RWPE2 (cell line): ENCODE measurements at regions not wholly inside any gene's neighbourhood (a gene's known extent, or its start where the extent isn't known, plus 50 kb on each side); places are given as distances from the start of the nearest gene placed in this dataset.
A peak's percentile ranks its signal among the peaks of the same experiment; 100 is the strongest.

Experiments used
- ATAC-seq: fragments of 200-7000 bp; cut with Tn5 transposase; 3 replicates; pipeline ENCODE4 v1.9.1; 2021; ENCODE audit warnings: low read depth
- DNase-seq: peaks from one replicate; pipeline ENCODE4 v3.0.0-alpha.2; 2020; ENCODE audit warnings: low spot score
- H3K27ac ChIP-seq: fragments of 450-650 bp; 2 replicates; pipeline ENCODE4 v1.5.1; 2017; ENCODE audit warnings: mild to moderate bottlenecking; ENCODE audit not compliant: poor library complexity, severe bottlenecking
- H3K27me3 ChIP-seq: fragments of 250-450 bp; sonication (Bioruptor Pico); 2 replicates; pipeline ENCODE4 v1.5.1; 2021; ENCODE audit warnings: mild to moderate bottlenecking, moderate library complexity; ENCODE audit not compliant: insufficient read depth, poor library complexity, severe bottlenecking
- H3K36me3 ChIP-seq: fragments of 250-450 bp; sonication (Bioruptor Pico); 2 replicates; pipeline ENCODE4 v1.5.1; 2020; ENCODE audit warnings: low read depth, mild to moderate bottlenecking, moderate library complexity
- H3K4me1 ChIP-seq: fragments of 250-450 bp; sonication (Bioruptor Pico); 2 replicates; pipeline ENCODE4 v1.5.1; 2021; ENCODE audit warnings: mild to moderate bottlenecking, moderate library complexity; ENCODE audit not compliant: insufficient read depth, poor library complexity, severe bottlenecking
- H3K4me3 ChIP-seq: fragments of 250-450 bp; sonication (Bioruptor Pico); 2 replicates; pipeline ENCODE4 v1.5.1; 2021; ENCODE audit warnings: mild to moderate bottlenecking, moderate library complexity; ENCODE audit not compliant: severe bottlenecking
- H3K9me3 ChIP-seq: fragments of 250-450 bp; sonication (Bioruptor Pico); 2 replicates; pipeline ENCODE4 v1.5.1; 2021; ENCODE audit warnings: mild to moderate bottlenecking, moderate library complexity; ENCODE audit not compliant: severe bottlenecking
- CTCF ChIP-seq: fragments of 450-650 bp; IDR thresholded peaks from one replicate; pipeline ENCODE4 v1.5.1; 2017; ENCODE audit warnings: mild to moderate bottlenecking, moderate library complexity; ENCODE audit not compliant: poor library complexity, severe bottlenecking

GRCh38 chr12:19572920-19573558 is 133.7 kb downstream of the AEBP2 start:
- TF ChIP-seq CTCF, result peak; percentile 49
- Histone ChIP-seq H3K4me3 (no peak overlapping the region), H3K36me3 (no peaks in the 10 kb centered on the region), H3K9me3 (no peaks in the 10 kb centered on the region), H3K27me3 (no peaks in the 10 kb centered on the region), H3K27ac (no peak overlapping the region), H3K4me1 (no peaks in the 10 kb centered on the region)
- no peak for DNase-seq
- ATAC-seq, result no peak

- Histone ChIP-seq H3K4me1 (no peaks in the 10 kb centered on the region), H3K9me3 (no peaks in the 10 kb centered on the region), H3K4me3 (no peak overlapping the region), H3K27ac (no peak overlapping the region), H3K36me3 (no peaks in the 10 kb centered on the region), H3K27me3 (no peaks in the 10 kb centered on the region)
- TF ChIP-seq CTCF, result no peak
- ATAC-seq (no peak), DNase-seq (no peak)
Measured at GRCh38 chr12:19573866-19574265, 134.6 kb downstream of the AEBP2 start.

GRCh38 chr12:19574601-19575000 is 135.3 kb downstream of the AEBP2 start:
- Histone ChIP-seq H3K4me1 (no peaks in the 10 kb centered on the region), H3K36me3 (no peaks in the 10 kb centered on the region), H3K27me3 (no peaks in the 10 kb centered on the region), H3K9me3 (no peaks in the 10 kb centered on the region), H3K27ac (no peak overlapping the region), H3K4me3 (no peak overlapping the region)
- DNase-seq (no peak), ATAC-seq (no peak)
- no peak for TF ChIP-seq CTCF

DNA sequence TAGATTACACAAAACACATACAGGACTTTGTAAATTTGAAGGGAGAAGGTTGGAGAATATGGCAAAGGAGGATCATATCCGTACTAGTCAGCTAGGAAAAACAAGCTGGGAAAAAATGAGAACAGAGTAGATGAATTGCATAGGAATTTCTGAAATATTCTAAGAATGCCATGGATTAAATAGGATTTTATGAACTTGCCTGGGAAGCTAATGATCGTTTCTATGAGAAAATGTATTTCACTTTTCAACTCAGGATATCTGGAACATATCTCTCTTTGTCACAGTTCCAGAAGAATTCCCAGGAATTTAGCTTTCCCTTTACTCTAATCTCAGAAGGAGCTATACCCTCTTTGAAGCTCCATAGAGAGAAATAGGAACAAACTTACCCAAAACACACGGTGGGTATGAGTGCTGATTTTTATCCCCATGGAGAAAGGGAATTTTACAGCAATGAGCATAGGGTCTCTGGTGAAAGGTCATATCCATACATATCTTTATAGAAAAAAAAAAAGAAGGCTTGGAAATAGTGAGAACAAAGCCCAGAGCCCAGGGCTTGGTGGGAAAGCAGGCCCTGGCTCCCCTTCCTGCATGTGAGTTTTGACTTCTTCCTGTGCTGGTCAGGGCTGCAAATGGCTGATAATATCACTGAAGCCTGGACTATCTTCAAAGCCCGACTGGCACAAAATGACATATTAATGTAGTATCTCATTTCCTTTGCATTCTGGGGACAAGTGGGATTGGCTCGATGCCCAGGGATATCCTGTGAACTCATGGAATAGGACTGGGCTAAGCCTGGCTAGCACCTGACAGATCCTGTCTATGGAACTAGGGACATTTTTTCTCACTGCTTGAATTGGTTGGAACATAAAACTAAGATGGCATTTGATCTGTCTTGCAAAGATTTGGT is 136.3 kb downstream of the AEBP2 start:
- DNase-seq (no peak), ATAC-seq (no peak)
- Histone ChIP-seq H3K9me3 (no peaks in the 10 kb centered on the region), H3K36me3 (no peaks in the 10 kb centered on the region), H3K4me1 (no peaks in the 10 kb centered on the region), H3K4me3 (no peak overlapping the region), H3K27ac (no peak overlapping the region), H3K27me3 (no peaks in the 10 kb centered on the region)
- TF ChIP-seq CTCF, result no peak
